ENCODE measurements at regions not wholly inside any gene's neighbourhood (a gene's known extent, or its start where the extent isn't known, plus 50 kb on each side); places are given as distances from the start of the nearest gene placed in this dataset.

GRCh38 chr10:32147730-32148129, 91.5 kb upstream of the KIF5B start:
- no peak for FAIRE-seq
- Histone ChIP-seq H3K9me3 (replicated peaks; ENCODE audit: control insufficient read depth, insufficient read depth, low read depth, low read length) (no peaks in the 10 kb centered on the region), H2AFZ (ENCODE audit: low read depth, low read length) (no peak overlapping the region), H3K9me1 (ENCODE audit: control insufficient read depth, insufficient read depth, low read length) (peaks cover 1% of the 10 kb centered on the region), H3K4me2 (ENCODE audit: insufficient read depth, low read length) (no peak overlapping the region), H4K20me1 (replicated peaks; ENCODE audit: control insufficient read depth, insufficient read depth, low read length) (no peaks in the 10 kb centered on the region), H3K27me3 (ENCODE audit: control insufficient read depth in 2 of 2, insufficient read depth in 2 of 2, low read length in 2 of 2) (no peaks in the 10 kb centered on the region; a peak in 1 of 5 replicates), H3K36me3 (ENCODE audit: control insufficient read depth, insufficient read depth, low read length) (no peaks in the 10 kb centered on the region), H3K79me2 (ENCODE audit: control insufficient read depth, insufficient read depth, low read length) (no peaks in the 10 kb centered on the region), H3K27ac (ENCODE audit: extremely low read depth, low read depth, low read length) (no peak overlapping the region), H3K4me1 (replicated peaks in 1 of 2; ENCODE audit: control insufficient read depth in 2 of 2, insufficient read depth in 2 of 2, low read length in 2 of 2) (peaks cover 4 to 15% of the 10 kb centered on the region in 2 experiments), H3K4me3 (no peak overlapping the region), H3K9ac (ENCODE audit: insufficient read depth in 1 of 2, low read depth in 2 of 2, low read length in 2 of 2) (no peak overlapping the region)
- BruUV-seq (replicated peaks) = no TSS peak
- TF ChIP-seq HMG20B (CRISPR knock-in tag; IDR thresholded peaks at IDR 0.05) (no peak), BRD4 (IDR thresholded peaks at IDR 0.05) (no peak), SMAD2 (IDR thresholded peaks at IDR 0.05; ENCODE audit: low read depth, low read length) (no peak), ZNF347 (CRISPR knock-in tag; IDR thresholded peaks at IDR 0.05; ENCODE audit: low read depth) (no peak), ZMIZ1 (IDR thresholded peaks at IDR 0.05; ENCODE audit: low read depth in 2 of 2, low read length in 2 of 2) (no peak), CTBP1 (IDR thresholded peaks at IDR 0.05; ENCODE audit: borderline replicate concordance) (no peak)
- CTCF ChIA-PET (ENCODE audit: low intra/inter-chr PET ratio) = no interaction called here
- WGBS (ENCODE audit: insufficient coverage, low coverage, missing lambda C conversion rate) = 11% methylated on average over 1 of the region's 1 CpG
- in situ Hi-C loops (cut with MboI) (no loop called here), intact Hi-C loops (cut with micrococcal nuclease) (loop anchor here (10.0 kb wide), 1 partner anchor 93 kb away; the partner anchor contains the start of gene KIF5B)
- no peak for ATAC-seq
- POLR2A ChIA-PET = interaction anchor here (0.7 kb wide), 1 partner anchor 18 kb away, joined by 3 read pairs; no protein-coding TSS in a partner anchor
- no peak for DNase-seq (ENCODE audit: extremely low read depth in 1 of 4, low spot score in 3 of 4)

All from K562 (cell line).